HG02870 (cell line): ENCODE measurements at regions not wholly inside any gene's neighbourhood (a gene's known extent, or its start where the extent isn't known, plus 50 kb on each side); places are given as distances from the start of the nearest gene placed in this dataset.
"Not testable (repeated sequence)": the region's sequence is repeated elsewhere in the genome, so short reads cannot be mapped to it uniquely, and the experiment has no call there.

Source experiments
- ATAC-seq: cut with Tn5 transposase; IDR thresholded peaks from one replicate; pipeline ENCODE4 v1.9.1; 2021; ENCODE audit warnings: mild to moderate bottlenecking, moderate library complexity; ENCODE audit not compliant: unreplicated experiment

GRCh38 chr13:59368693-59369092 lies 795.0 kb downstream of the DIAPH3 start:
- ATAC-seq, result no peak

DNA sequence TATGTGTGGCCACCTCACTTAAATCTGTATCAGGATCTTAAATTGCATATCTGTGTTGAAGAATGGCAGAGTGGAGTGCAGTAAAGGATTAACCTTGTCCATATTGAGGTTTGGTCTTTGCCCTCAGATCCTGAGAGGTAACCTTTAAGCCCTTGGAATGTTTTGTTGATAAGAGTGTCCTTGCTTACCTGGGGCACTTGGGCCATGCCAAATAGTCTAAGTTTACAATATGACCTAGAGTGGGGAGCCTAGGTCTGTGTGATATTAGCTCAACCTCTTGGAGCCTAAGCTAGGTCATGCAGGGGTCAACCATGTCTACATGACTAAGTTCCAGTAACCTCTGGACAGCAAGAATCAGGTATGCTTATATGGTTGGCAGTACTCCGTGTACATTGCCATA lies 792.5 kb downstream of the DIAPH3 start:
- no peak for ATAC-seq

DNA sequence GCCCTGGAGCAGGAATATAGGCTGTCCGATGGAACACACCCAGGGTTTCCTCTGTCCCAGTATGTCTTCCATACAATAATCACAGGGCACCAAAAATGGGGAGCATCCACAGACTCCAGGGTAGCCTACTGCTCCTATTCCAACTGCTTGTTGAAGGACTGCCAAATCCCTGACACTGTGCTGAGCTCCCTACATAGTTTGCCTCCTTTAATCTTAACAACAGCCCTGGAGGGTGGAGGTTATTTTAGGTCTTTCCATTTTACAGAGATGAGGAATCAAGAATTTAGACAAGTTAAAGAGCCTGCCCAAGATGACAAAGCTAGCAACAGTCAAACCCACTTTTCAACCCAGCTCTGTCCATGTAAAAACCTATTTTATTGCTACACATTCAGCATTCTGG lies 790.4 kb downstream of the DIAPH3 start:
- ATAC-seq, result no peak

- ATAC-seq, result no peak
Observed at GRCh38 chr13:59374691-59375090, 789.0 kb downstream of the DIAPH3 start.

GRCh38 chr13:59384154-59384553 lies 779.6 kb downstream of the DIAPH3 start:
- no peak for ATAC-seq

DNA sequence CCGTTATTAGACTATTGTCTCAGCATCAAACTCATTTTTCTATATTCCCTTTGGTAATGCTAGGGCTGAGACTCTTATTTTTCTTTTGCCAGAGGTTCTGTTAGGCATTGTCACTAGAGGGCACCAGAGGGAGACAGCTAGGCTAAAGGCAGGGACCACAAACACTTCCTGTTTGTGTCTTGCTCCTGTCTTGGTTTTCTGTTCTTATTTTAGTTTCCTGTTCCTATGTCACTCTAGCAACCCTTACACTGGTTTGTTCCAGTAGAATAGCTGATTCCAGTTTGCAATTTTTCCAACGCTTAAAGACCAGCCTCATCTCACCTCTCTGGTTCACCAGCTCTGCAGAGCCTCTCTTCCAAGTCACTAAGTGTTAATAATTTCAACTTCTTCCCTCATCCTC lies 772.0 kb downstream of the DIAPH3 start:
- ATAC-seq, result peak; percentile 99

DNA sequence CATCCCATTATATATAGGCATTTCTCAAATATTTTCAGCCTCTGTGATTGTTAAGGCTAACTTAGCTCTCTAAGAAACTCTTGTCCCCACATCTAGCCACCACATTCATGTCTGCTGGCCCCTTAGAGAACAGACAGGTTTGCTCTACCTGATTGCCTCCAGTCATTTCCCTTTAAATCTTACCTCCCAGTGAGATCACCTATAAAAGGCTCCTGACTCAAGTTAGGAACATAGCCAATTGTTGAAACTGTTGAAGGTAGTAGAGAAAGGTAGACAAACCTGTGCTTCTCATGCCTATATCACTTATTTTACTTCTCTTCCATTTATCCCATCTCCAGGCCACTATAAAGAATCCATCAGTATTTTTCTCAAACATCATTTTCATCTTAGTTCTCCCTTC lies 771.4 kb downstream of the DIAPH3 start:
- ATAC-seq, result no peak

DNA sequence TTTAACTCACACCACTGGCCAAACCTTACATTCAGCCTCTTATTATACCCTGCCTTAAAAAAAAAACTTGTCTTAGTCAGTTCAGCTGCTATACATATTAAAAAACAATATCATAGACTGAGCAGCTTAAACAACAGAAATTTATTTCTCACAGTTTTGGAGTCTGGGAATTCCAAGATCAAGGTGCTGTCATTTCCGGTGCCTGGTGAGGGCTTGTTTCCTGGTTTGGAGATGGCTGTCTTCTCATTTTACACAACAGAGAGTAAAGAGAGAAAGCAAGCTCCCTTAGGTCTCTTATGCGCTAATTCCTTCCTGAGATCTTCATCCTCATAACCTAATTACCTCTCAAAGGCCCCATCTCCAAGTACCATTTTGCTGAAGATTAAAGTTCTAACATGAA lies 769.2 kb downstream of the DIAPH3 start:
- ATAC-seq, result no peak

DNA sequence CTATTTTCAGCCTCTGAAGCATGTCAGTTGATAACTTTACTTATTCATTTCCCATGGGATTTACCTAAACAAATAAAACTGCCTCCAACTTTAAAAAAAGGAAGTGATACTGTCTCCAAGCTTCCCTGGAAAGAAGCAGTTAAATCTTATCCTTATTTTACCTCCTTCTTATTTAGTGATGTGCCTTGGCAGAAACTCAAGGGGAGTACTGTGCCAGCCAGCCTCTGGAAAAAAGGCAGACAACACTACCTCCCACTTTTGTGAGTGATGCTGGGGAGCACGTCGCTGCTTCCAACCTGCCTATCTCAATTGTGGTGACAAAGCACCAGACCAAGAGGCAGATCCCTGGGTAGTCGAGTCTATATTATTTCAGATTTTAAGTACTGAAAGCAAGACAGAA lies 765.6 kb downstream of the DIAPH3 start:
- ATAC-seq, result no peak

- ATAC-seq, result no peak
Observed at GRCh38 chr13:59398661-59399060, 765.1 kb downstream of the DIAPH3 start.

DNA sequence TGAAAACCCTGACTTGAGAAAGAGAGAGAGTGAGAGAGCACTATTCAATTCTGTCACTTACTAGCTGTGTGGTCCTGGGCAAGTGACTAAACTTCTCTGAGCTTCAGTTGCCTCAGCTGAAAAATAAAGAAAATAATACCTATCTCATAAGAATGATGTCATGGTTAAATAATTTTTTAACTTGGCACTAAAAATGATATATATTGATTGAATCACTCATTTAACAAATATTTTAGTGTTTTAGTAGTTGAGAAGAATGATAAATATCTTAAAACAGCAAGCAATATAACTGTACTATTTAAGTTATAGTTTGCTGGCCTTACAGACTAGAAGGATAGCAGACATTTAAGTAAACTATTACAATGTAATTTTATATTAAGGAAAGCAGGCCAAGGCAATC lies 764.2 kb downstream of the DIAPH3 start:
- ATAC-seq, result no peak

DNA sequence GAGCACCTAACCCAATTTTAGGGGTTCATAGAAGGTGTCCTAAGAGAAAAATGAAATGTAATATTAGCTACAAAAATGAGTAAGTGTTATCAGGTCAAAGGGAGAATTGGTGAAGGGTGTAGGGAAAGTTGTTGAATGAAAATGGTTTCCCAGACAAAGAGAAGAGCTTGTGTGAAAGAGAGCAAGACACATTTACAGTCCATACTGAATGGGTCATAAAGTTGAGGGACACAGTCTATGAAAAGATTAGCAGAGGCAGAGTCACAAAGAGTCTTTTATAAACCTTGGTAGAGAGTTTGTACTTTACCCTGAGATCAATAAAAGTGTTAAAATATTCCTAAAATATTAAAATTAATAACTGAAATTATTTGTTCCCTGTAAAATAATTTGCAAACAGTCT lies 759.4 kb downstream of the DIAPH3 start:
- no peak for ATAC-seq

GRCh38 chr13:59407251-59407650 lies 756.5 kb downstream of the DIAPH3 start:
- ATAC-seq, result not testable (repeated sequence)

DNA sequence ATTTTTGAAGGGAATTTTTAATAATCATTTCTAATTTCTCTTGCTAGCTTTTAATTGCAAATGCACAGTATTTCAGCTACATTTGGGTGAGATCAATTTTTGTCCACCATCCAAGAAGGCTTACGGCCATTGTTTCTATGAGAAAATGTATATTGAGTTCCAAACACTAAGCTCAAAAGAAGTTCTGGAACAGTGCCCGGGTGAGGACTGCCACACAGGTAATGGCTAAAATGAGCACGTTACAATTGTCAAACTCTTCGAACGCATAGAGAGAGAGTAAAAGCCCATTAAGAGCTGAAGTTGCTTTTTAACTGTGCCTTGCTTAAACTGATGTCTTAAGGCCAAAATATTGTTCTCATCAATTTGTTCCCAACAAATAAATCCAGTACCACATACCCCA lies 755.0 kb downstream of the DIAPH3 start:
- ATAC-seq, result no peak

- ATAC-seq, result no peak
Observed at GRCh38 chr13:59409211-59409610, 754.5 kb downstream of the DIAPH3 start.

DNA sequence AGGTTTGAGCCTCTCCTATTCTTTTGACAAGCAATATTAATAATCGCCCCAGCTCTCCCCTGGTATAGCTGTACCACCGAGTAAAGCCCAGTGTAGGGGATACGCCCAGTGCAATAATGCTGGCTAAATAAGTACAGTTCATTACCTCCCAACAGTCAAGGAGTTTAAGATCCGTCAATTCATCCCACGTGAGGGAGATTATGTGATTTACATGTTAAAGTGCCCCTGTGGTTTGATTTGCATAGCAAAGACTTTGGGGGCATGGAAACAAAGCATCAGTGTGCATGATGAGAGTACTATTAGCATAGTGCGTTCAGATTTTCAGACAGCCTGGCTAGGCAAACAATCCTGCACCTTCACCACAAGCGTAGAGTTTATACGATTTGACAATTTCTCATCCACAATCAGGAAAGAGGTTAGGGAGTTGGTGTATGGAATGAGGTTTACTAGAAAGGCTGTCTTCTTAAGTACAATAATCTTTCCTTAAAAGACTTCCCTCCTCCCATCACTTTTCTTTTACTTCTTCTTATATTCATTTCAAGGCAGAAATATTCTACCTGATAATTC lies 754.0 kb downstream of the DIAPH3 start:
- ATAC-seq, result no peak

DNA sequence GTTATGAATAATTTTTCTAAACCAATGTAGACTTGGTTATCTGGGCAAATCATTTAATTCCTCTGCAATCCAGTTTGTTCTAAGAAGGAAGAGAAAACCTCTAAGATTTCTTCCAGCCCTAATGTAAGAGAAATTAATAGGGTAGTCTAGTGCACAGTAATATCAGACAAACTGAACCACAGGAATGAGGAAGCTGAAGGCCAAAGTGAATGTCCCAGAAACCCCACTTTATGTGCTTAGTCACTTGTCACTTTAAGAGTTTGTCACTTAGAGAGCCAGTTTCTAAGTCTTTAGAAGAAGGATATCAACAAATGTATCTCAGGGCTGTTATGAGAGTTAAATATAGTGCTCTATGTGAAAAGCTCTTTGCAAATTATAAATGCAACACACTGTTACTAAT lies 750.6 kb downstream of the DIAPH3 start:
- ATAC-seq, result peak; percentile 98

DNA sequence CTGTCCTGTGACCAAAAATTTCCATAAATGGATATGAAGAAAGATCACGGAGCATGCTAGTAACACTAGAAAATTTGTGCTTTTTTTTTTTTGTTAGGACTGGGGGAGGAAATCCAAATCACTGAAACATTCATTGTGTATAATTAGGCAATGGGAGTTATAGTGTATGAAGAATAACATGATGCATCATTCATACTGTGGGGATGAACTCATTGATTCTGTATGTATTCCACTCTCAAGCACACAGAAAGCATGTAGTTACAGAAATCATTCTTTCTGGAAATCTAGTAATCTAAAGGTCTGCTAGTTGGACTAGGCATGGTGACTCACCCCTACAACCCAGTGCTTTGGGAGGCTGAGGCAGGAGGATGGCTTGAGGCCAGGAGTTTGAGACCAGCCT lies 749.7 kb downstream of the DIAPH3 start:
- ATAC-seq, result no peak

DNA sequence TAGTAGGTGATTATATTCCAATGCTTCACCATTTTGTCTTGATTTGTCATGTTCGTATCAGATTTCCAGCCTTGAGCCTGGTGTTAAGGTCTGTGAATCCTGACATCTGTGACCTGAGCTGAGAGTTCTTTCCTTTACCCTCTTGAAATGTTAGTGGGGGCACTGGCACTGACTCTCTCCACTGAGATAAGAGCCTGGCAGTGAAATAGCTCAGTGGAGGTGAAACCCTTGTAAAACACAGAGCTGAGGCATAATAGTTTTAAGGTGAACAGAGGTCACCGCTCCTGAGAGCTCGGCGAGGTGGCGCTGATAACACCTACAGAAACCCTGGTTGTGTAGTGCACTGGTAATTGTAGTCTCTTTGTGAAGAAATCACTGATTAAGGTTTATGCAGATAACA lies 748.2 kb downstream of the DIAPH3 start:
- no peak for ATAC-seq

GRCh38 chr13:59416561-59416960 lies 747.2 kb downstream of the DIAPH3 start:
- ATAC-seq, result no peak

DNA sequence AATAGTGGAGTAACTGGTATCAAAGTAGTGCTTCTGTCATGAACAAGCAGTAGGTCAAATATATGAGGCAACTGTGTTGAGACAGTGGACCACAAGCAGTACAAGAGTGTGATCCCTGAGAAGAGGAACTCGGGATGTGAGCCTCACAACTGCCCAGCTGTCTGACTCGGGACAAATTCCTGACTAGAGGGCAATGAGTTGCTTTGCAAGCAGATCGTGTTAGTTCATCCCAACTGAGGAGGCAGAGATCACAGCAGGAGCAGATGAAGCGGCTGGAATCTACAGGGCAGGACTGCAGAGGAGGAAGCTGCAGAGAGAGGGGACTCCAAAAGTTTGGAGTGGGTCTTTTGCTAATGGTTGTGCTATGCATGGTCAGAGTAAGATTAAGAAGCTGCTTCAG lies 741.1 kb downstream of the DIAPH3 start:
- ATAC-seq, result no peak

DNA sequence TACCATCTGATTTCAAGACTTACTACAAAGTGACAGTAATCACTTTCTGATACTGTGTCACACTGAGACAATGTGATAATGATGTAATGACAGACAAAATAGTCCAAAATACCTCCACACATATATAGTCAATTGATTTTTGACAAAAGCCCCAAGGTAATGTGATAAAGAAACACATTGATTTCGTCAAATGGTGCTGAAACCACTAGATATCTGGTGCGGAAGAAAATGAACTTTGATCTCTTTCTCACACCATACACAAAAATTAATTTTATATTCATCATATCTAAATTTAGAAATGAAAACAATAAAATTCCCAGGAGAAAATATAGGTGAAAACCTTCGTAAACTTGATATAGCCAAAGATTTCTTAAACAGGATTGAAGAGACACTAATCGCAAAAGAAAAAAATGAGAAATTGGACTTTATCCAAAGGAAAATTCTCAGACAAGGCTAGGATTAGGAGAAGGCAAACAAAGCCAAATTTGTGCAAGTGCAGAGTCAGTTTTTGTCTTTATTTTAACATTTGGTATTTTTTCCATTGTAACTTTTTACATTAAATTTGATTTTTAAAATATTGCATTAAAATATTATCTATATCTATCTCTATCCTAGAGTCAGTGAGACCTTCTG lies 739.9 kb downstream of the DIAPH3 start:
- no peak for ATAC-seq

DNA sequence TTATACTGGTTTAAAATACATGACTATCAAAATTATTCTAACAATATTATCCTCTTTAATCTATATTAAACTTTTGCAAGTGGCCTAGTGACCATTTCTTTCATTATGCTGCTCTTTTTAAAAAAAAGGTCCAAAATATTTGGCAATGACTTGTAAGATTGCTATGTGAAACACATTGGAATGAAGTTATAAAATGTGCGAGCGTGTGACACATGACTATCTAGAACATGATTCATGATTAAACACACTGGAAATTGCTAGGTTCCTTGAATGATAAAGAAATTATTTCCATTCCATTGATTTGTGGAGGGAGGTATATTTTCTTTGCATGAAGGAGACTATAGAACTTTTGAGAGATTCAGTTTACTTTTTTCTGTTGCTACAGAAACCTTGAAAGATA lies 739.1 kb downstream of the DIAPH3 start:
- no peak for ATAC-seq
